ENCODE measurements at regions not wholly inside any gene's neighbourhood (a gene's known extent, or its start where the extent isn't known, plus 50 kb on each side); places are given as distances from the start of the nearest gene placed in this dataset.

DNA sequence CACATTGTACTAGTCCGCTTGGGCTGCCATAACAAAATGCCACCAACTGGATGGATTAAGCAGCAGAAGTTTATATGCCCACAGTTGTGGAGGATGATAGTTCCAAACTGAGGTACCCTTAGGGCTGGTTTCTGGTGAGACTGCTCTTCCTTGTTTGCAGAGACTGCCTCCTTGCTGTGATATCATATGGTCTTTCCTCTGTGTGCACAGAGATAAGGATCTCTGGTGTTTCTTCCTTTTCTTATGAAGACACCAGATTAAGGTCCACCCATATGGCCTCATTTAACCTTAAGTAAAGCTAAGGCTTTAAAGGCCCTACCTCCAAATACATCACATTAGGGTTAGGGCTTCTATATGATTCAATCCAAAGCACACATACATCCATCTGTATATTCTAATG lies 738.2 kb upstream of the GCFC2 start:
- ChIA-PET POLR2A (no interaction called here), CTCF (no interaction called here)
- Histone ChIP-seq H3K36me3 (ENCODE audit: control insufficient read depth, insufficient read depth, low read length) (no peaks in the 10 kb centered on the region), H3K4me3 (ENCODE audit: low read depth in 2 of 2, low read length in 2 of 2) (no peak overlapping the region), H3K27ac (ENCODE audit: low read length) (no peak overlapping the region), H3K9me3 (ENCODE audit: control insufficient read depth, insufficient read depth, low read depth, low read length) (no peaks in the 10 kb centered on the region), H3K27me3 (ENCODE audit: control insufficient read depth, insufficient read depth, low read length) (no peaks in the 10 kb centered on the region), H3K4me1 (ENCODE audit: control insufficient read depth, insufficient read depth, low read length) (no peaks in the 10 kb centered on the region)
- TF ChIP-seq, protein P1, sequence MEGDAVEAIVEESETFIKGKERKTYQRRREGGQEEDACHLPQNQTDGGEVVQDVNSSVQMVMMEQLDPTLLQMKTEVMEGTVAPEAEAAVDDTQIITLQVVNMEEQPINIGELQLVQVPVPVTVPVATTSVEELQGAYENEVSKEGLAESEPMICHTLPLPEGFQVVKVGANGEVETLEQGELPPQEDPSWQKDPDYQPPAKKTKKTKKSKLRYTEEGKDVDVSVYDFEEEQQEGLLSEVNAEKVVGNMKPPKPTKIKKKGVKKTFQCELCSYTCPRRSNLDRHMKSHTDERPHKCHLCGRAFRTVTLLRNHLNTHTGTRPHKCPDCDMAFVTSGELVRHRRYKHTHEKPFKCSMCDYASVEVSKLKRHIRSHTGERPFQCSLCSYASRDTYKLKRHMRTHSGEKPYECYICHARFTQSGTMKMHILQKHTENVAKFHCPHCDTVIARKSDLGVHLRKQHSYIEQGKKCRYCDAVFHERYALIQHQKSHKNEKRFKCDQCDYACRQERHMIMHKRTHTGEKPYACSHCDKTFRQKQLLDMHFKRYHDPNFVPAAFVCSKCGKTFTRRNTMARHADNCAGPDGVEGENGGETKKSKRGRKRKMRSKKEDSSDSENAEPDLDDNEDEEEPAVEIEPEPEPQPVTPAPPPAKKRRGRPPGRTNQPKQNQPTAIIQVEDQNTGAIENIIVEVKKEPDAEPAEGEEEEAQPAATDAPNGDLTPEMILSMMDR (IDR thresholded peaks at IDR 0.05) = no peak
- TF ChIP-seq TCF7L2 (IDR thresholded peaks at IDR 0.05; ENCODE audit: low read depth, low read length) = no peak
- TF ChIP-seq SIN3A (IDR thresholded peaks at IDR 0.05; ENCODE audit: borderline replicate concordance, insufficient read depth, low read depth, low read length) = no peak
- TF ChIP-seq POLR2AphosphoS5 (IDR thresholded peaks at IDR 0.05; ENCODE audit: low read depth, low read length) = no peak
- in situ Hi-C loops (cut with HindIII; ENCODE audit: low pct_unique_long_range_greater_than_20kb, low sequenced_read_pairs) = no loop called here
- intact Hi-C loops (cut with micrococcal nuclease; ENCODE audit: unreplicated experiment) = no loop called here
- DNase-seq (ENCODE audit: low read depth, low spot score) = no peak
- BruUV-seq (replicated peaks) = no TSS peak
- ATAC-seq = no peak

DNA sequence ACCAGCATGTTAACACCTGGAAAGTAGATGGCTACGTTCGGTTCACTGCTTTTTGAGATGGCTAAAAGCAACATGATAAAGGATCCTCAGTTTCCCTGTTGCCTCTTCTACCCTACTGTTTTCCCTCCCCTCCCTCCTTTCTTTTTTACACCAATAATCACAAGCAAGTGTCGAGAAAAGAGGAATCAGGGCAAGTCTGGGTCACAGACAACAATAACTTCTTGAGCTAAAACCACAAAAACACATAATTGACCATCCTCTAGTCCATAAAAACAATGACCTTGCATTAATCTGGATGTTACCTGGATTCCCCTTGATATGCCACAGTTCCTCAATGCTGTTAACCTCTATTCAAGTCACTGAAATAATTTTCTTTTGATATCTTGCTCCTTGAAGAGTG lies 736.6 kb upstream of the GCFC2 start:
- in situ Hi-C loops (cut with HindIII; ENCODE audit: low pct_unique_long_range_greater_than_20kb, low sequenced_read_pairs) = no loop called here

More for the DNA sequence above, 736.6 kb upstream of the GCFC2 start:
- ATAC-seq (no peak), DNase-seq (ENCODE audit: low read depth, low spot score) (no peak)
- H3K36me3 ChIP-seq (ENCODE audit: control insufficient read depth, insufficient read depth, low read length) = no peaks in the 10 kb centered on the region
- ChIA-PET CTCF (no interaction called here), POLR2A (no interaction called here)
- no peak overlapping the region for H3K27ac ChIP-seq (ENCODE audit: low read length)
- H3K4me1 ChIP-seq (ENCODE audit: control insufficient read depth, insufficient read depth, low read length) = no peaks in the 10 kb centered on the region
- no peaks in the 10 kb centered on the region for H3K27me3 ChIP-seq (ENCODE audit: control insufficient read depth, insufficient read depth, low read length)
- BruUV-seq (replicated peaks) = no TSS peak
- intact Hi-C loops (cut with micrococcal nuclease; ENCODE audit: unreplicated experiment) = no loop called here
- no peaks in the 10 kb centered on the region for H3K9me3 ChIP-seq (ENCODE audit: control insufficient read depth, insufficient read depth, low read depth, low read length)
- H3K4me3 ChIP-seq (ENCODE audit: low read depth in 2 of 2, low read length in 2 of 2) = no peak overlapping the region
- TF ChIP-seq, protein P1 (IDR thresholded peaks at IDR 0.05) = no peak
- TF ChIP-seq TCF7L2 (IDR thresholded peaks at IDR 0.05; ENCODE audit: low read depth, low read length) (no peak), POLR2AphosphoS5 (IDR thresholded peaks at IDR 0.05; ENCODE audit: low read depth, low read length) (no peak), SIN3A (IDR thresholded peaks at IDR 0.05; ENCODE audit: borderline replicate concordance, insufficient read depth, low read depth, low read length) (no peak)
- TF ChIP-seq, protein P2, sequence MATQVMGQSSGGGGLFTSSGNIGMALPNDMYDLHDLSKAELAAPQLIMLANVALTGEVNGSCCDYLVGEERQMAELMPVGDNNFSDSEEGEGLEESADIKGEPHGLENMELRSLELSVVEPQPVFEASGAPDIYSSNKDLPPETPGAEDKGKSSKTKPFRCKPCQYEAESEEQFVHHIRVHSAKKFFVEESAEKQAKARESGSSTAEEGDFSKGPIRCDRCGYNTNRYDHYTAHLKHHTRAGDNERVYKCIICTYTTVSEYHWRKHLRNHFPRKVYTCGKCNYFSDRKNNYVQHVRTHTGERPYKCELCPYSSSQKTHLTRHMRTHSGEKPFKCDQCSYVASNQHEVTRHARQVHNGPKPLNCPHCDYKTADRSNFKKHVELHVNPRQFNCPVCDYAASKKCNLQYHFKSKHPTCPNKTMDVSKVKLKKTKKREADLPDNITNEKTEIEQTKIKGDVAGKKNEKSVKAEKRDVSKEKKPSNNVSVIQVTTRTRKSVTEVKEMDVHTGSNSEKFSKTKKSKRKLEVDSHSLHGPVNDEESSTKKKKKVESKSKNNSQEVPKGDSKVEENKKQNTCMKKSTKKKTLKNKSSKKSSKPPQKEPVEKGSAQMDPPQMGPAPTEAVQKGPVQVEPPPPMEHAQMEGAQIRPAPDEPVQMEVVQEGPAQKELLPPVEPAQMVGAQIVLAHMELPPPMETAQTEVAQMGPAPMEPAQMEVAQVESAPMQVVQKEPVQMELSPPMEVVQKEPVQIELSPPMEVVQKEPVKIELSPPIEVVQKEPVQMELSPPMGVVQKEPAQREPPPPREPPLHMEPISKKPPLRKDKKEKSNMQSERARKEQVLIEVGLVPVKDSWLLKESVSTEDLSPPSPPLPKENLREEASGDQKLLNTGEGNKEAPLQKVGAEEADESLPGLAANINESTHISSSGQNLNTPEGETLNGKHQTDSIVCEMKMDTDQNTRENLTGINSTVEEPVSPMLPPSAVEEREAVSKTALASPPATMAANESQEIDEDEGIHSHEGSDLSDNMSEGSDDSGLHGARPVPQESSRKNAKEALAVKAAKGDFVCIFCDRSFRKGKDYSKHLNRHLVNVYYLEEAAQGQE (IDR thresholded peaks at IDR 0.05; ENCODE audit: insufficient read depth in 1 of 2, low read depth in 2 of 2, low read length in 1 of 2) = no peak

All from Panc1 (cell line).